Stomach (tissue), 4 donors: ENCODE measurements at regions not wholly inside any gene's neighbourhood (a gene's known extent, or its start where the extent isn't known, plus 50 kb on each side); places are given as distances from the start of the nearest gene placed in this dataset.

ENCODE experiments used
- CTCF ChIP-seq, 7 experiments: fragments of 450-650 bp in 4 of 7; fragments of 200-600 bp in 3 of 7; sonication (generic) in 3 of 7; IDR thresholded peaks; one replicate each; pipeline ENCODE4 v1.5.1; 2016 to 2019; ENCODE audit warnings: antibody characterized with exemption in 7 of 7, control low read depth in 2 of 7, mild to moderate bottlenecking in 1 of 7
- POLR2A ChIP-seq, 4 donors: fragments of 450-650 bp; IDR thresholded peaks; one replicate each; pipeline ENCODE4 v1.6.1; 2016; ENCODE audit warnings: antibody characterized with exemption in 4 of 4, control low read depth in 2 of 4, mild to moderate bottlenecking in 1 of 4, moderate library complexity in 1 of 4
- POLR2AphosphoS5 ChIP-seq, 3 donors: sonication (generic); formaldehyde crosslinking; IDR thresholded peaks; one replicate each; pipeline ENCODE4 v1.6.1; 2016; ENCODE audit warnings: antibody characterized with exemption in 3 of 3

DNA sequence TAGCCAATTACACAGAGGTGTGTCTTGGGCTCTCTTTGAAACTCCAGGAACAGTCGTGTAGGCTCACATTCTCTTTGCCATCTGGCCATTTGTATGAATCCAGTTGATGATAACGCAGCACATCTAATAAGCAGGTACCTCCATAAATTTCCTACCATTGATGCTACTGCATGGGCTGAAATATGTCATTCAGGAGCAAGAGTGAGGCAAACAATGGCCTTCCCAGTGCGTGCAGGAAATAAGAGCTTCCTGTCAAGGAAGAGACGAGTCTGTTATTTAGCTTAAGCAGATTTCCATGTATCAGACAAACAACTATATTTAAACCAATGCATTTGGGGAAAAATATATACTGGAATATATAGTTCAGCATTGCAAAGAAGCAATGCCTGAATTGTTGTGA lies 102.1 kb upstream of the MXRA5 start:
- TF ChIP-seq CTCF (IDR thresholded peaks at IDR 0.05) (no peak), POLR2AphosphoS5 (IDR thresholded peaks at IDR 0.05) (no peak), POLR2A (IDR thresholded peaks at IDR 0.05) (no peak)
